ENCODE measurements at regions not wholly inside any gene's neighbourhood (a gene's known extent, or its start where the extent isn't known, plus 50 kb on each side); places are given as distances from the start of the nearest gene placed in this dataset.
"Not testable (repeated sequence)": the region's sequence is repeated elsewhere in the genome, so short reads cannot be mapped to it uniquely, and the experiment has no call there.

DNA sequence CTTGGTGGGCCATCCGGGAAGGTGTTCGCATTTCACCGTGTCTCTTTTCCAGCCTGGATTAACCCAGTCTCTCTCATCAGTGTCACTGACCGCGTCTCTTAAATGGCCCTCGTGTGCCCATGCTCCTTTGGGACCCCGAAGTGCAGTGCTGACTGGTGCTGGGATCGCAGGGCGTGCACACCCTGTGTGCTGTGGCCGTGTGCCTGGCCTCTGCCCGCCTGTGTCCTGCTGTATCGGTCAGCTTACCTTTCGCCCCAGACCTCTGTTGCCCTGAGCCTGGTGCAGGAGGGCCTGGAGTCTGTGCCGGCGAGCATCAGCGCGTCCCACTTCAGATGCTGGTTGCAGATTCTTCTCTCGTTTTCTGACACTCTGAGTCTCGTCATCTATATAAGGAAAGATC is 68.3 kb upstream of the HGFAC start:
- no peak overlapping the region for H3K4me3 ChIP-seq (ENCODE audit: low read length)
- no peak for DNase-seq (ENCODE audit: low read depth)
- TF ChIP-seq, protein P1, sequence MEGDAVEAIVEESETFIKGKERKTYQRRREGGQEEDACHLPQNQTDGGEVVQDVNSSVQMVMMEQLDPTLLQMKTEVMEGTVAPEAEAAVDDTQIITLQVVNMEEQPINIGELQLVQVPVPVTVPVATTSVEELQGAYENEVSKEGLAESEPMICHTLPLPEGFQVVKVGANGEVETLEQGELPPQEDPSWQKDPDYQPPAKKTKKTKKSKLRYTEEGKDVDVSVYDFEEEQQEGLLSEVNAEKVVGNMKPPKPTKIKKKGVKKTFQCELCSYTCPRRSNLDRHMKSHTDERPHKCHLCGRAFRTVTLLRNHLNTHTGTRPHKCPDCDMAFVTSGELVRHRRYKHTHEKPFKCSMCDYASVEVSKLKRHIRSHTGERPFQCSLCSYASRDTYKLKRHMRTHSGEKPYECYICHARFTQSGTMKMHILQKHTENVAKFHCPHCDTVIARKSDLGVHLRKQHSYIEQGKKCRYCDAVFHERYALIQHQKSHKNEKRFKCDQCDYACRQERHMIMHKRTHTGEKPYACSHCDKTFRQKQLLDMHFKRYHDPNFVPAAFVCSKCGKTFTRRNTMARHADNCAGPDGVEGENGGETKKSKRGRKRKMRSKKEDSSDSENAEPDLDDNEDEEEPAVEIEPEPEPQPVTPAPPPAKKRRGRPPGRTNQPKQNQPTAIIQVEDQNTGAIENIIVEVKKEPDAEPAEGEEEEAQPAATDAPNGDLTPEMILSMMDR (conservative IDR thresholded peaks at IDR 0.05; ENCODE audit: low read depth, low read length): no peak

- TF ChIP-seq, protein P1 (conservative IDR thresholded peaks at IDR 0.05; ENCODE audit: low read depth, low read length): no peak
- H3K4me3 ChIP-seq (ENCODE audit: low read length): no peak overlapping the region
- DNase-seq (ENCODE audit: low read depth): no peak
Observed at GRCh38 chr4:3374011-3374645, 67.6 kb upstream of the HGFAC start.

DNA sequence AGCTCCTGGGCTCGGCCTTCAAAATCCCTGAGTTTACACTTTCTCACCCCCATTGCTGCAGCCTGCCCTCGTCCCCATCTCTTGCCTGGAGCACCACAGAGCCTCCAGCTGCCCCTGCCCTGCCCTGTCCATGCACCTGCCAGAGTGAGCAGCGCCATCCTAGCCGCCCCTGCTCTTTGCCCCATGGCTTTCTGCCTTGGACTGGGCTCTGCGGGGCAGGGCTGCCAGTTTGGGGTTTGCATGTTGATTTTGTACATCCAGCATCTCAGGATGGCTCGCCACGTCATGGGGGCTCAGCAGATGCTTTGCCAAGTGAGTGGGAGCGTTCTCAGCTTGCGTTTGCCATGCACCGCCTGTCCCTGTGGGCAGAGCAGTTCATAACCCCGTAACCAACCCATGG is 67.1 kb upstream of the HGFAC start:
- TF ChIP-seq, protein P1 (conservative IDR thresholded peaks at IDR 0.05; ENCODE audit: low read depth, low read length): no peak
- no peak overlapping the region for H3K4me3 ChIP-seq (ENCODE audit: low read length)
- DNase-seq (ENCODE audit: low read depth): no peak

DNA sequence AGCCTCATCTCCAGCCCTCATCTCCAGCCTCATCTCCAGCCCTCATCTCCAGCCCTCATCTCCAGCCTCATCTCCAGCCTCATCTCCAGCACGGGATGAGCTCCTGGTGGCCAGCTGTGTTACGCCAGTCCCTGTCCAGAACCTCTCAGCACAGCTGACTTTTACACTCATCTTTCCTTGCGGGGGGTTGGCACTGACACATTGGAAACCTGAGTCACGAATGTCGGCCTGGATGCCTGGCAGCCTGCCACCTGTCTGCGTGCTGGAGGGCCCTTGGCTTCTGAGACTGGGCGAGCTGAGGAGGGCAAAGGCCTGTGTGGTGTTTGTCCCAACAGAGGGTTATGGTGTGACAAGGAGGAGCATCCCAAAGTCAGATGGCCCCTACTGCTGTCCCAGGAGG is 66.1 kb upstream of the HGFAC start:
- no peak for DNase-seq (ENCODE audit: low read depth)
- TF ChIP-seq, protein P1 (conservative IDR thresholded peaks at IDR 0.05; ENCODE audit: low read depth, low read length): no peak
- H3K4me3 ChIP-seq (ENCODE audit: low read length): no peak overlapping the region

- no peak for DNase-seq (ENCODE audit: low read depth)
- no peak overlapping the region for H3K4me3 ChIP-seq (ENCODE audit: low read length)
- TF ChIP-seq, protein P1 (conservative IDR thresholded peaks at IDR 0.05; ENCODE audit: low read depth, low read length): no peak
Observed at GRCh38 chr4:3376266-3376665, 65.5 kb upstream of the HGFAC start.

- H3K4me3 ChIP-seq (ENCODE audit: low read length): no peak overlapping the region
- no peak for DNase-seq (ENCODE audit: low read depth)
- TF ChIP-seq, protein P1 (conservative IDR thresholded peaks at IDR 0.05; ENCODE audit: low read depth, low read length): no peak
Observed at GRCh38 chr4:3377557-3377956, 64.2 kb upstream of the HGFAC start.

DNA sequence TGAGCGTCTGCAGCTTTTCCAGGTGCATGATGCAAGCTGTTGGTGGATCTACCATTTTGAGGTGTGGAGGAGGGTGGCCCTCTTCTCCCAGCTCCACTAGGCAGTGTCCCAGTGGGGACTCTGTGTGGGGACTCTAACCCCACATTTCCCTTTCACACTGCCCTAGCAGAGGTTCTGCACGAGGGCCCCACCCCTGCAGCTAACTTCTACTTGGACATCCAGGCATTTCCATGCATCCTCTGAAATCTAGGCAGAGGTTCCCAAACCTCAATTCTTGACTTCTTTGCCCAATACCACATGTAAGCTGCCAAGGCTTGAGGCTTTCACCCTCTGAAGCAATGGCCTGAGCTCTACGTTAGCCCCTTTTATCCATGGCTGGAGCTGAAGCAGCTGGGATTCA is 61.4 kb upstream of the HGFAC start:
- DNase-seq (ENCODE audit: low read depth); H3K4me3 ChIP-seq (ENCODE audit: low read length): not testable (repeated sequence)

GRCh38 chr4:3381208-3381607 is 60.6 kb upstream of the HGFAC start:
- not testable (repeated sequence) for DNase-seq (ENCODE audit: low read depth); H3K4me3 ChIP-seq (ENCODE audit: low read length)
